GM13977 (cell line): ENCODE measurements at regions not wholly inside any gene's neighbourhood (a gene's known extent, or its start where the extent isn't known, plus 50 kb on each side); places are given as distances from the start of the nearest gene placed in this dataset.

ENCODE experiments used
- DNase-seq: peaks from one replicate; pipeline ENCODE4 v3.0.0; 2012; ENCODE audit warnings: low spot score
- CTCF ChIP-seq: IDR thresholded peaks from 2 replicates; pipeline ENCODE4 v1.5.1; 2012; ENCODE audit warnings: mild to moderate bottlenecking, control low read depth; ENCODE audit not compliant: insufficient read depth; ENCODE audit errors: extremely low read depth, missing control alignments
- in situ Hi-C: fragments of 300-500 bp; cut with MboI; formaldehyde crosslinking; loops from one replicate; pipeline ENCODE4 v1.12.0; 2022; ENCODE audit warnings: low sequenced_read_pairs, low pct_unique_long_range_greater_than_20kb, mixed read lengths, inconsistent platforms; ENCODE audit not compliant: unreplicated experiment

GRCh38 chr2:225192869-225193268 lies 150.6 kb upstream of the DOCK10 start:
- DNase-seq, result no peak
- TF ChIP-seq CTCF, result no peak

GRCh38 chr2:225190987-225191386 lies 148.7 kb upstream of the DOCK10 start:
- DNase-seq, result no peak
- in situ Hi-C loops, result no loop called here
- no peak for TF ChIP-seq CTCF

More at GRCh38 chr2:225192869-225193268, 150.6 kb upstream of the DOCK10 start:
- in situ Hi-C loops, result no loop called here

- in situ Hi-C loops, result no loop called here
- TF ChIP-seq CTCF, result no peak
- DNase-seq, result no peak
Measured at GRCh38 chr2:225184948-225185347, 142.7 kb upstream of the DOCK10 start.

- in situ Hi-C loops, result no loop called here
- no peak for TF ChIP-seq CTCF
- DNase-seq, result no peak
Measured at GRCh38 chr2:225182126-225182525, 139.9 kb upstream of the DOCK10 start.

GRCh38 chr2:225177098-225177497 lies 134.8 kb upstream of the DOCK10 start:
- no peak for DNase-seq
- in situ Hi-C loops, result no loop called here
- TF ChIP-seq CTCF, result no peak

GRCh38 chr2:225173909-225174308 lies 131.6 kb upstream of the DOCK10 start:
- no peak for DNase-seq
- in situ Hi-C loops, result no loop called here
- no peak for TF ChIP-seq CTCF

- in situ Hi-C loops, result no loop called here
- DNase-seq, result no peak
- TF ChIP-seq CTCF, result no peak
Measured at GRCh38 chr2:225171350-225171749, 129.1 kb upstream of the DOCK10 start.
